ENCODE measurements at regions not wholly inside any gene's neighbourhood (a gene's known extent, or its start where the extent isn't known, plus 50 kb on each side); places are given as distances from the start of the nearest gene placed in this dataset.

DNA sequence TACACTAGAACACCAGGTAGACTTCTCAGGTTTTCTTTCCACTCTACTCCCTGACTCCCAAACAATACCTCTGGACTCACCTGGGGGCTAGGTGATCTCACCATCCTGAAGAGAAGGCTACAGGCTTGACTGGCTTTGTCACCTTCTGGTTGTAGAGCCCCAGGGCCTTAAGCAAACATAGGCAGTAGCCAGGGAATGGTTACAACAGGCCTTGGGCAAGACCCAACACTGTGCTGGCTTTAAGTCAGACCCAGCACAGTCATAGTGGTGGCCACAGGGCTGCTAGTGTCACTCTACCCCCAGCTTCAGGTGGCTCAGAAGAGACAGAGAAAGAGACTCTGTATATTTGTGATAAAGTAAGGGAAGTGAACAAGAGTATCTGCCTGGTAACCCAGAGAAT is 118.1 kb upstream of the EMCN start:
- Histone ChIP-seq H3K27me3 (no peaks in the 10 kb centered on the region), H3K9me2 (replicated peaks; ENCODE audit: insufficient read depth) (no peaks in the 10 kb centered on the region), H3K36me3 (replicated peaks; ENCODE audit: insufficient read depth, low read depth) (no peaks in the 10 kb centered on the region), H3K79me2 (no peaks in the 10 kb centered on the region), H2AFZ (no peak overlapping the region), H3K4me3 (no peak overlapping the region), H4K20me1 (ENCODE audit: insufficient read depth, poor library complexity, severe bottlenecking) (no peaks in the 10 kb centered on the region), H3K27ac (no peak overlapping the region), H3K4me2 (no peak overlapping the region), H3K9me3 (ENCODE audit: low read depth) (no peaks in the 10 kb centered on the region), H3K4me1 (ENCODE audit: insufficient read depth) (no peaks in the 10 kb centered on the region)
- no peak for DNase-seq (ENCODE audit: low spot score)
- no peak for TF ChIP-seq EZH2phosphoT487 (IDR thresholded peaks at IDR 0.05; ENCODE audit: low read depth, severe bottlenecking, unreplicated experiment)
- no peak for TF ChIP-seq EZH2 (IDR thresholded peaks at IDR 0.05; ENCODE audit: borderline replicate concordance)
- TF ChIP-seq, protein P1, sequence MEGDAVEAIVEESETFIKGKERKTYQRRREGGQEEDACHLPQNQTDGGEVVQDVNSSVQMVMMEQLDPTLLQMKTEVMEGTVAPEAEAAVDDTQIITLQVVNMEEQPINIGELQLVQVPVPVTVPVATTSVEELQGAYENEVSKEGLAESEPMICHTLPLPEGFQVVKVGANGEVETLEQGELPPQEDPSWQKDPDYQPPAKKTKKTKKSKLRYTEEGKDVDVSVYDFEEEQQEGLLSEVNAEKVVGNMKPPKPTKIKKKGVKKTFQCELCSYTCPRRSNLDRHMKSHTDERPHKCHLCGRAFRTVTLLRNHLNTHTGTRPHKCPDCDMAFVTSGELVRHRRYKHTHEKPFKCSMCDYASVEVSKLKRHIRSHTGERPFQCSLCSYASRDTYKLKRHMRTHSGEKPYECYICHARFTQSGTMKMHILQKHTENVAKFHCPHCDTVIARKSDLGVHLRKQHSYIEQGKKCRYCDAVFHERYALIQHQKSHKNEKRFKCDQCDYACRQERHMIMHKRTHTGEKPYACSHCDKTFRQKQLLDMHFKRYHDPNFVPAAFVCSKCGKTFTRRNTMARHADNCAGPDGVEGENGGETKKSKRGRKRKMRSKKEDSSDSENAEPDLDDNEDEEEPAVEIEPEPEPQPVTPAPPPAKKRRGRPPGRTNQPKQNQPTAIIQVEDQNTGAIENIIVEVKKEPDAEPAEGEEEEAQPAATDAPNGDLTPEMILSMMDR (IDR thresholded peaks at IDR 0.05; ENCODE audit: poor library complexity), result no peak

DNA sequence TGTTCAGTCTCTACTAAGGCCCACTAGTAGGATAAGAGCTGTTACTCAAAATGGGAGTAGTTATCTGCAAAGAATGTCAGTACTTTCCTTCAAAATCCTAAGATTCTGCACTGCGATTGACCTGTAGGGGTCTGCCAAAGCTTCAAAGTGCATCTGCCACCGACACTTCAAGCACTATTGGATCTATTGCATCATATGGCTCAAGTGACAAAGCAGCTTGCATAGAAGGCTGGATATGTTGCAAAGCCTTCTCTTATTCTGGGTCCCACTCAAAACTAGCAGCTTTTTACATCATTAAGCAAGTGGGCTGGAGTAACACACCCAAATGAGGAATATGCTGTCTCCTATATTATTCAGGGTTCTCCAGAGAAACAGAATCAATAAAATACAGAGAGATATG is 115.4 kb upstream of the EMCN start:
- no peak overlapping the region for H3K4me3 ChIP-seq
- no peaks in the 10 kb centered on the region for H3K9me2 ChIP-seq (replicated peaks; ENCODE audit: insufficient read depth)
- H3K36me3 ChIP-seq (replicated peaks; ENCODE audit: insufficient read depth, low read depth), result no peaks in the 10 kb centered on the region
- no peak overlapping the region for H3K27ac ChIP-seq
- no peaks in the 10 kb centered on the region for H3K79me2 ChIP-seq
- no peaks in the 10 kb centered on the region for H3K4me1 ChIP-seq (ENCODE audit: insufficient read depth)
- DNase-seq (ENCODE audit: low spot score), result no peak
- H4K20me1 ChIP-seq (ENCODE audit: insufficient read depth, poor library complexity, severe bottlenecking), result no peaks in the 10 kb centered on the region
- no peak overlapping the region for H2AFZ ChIP-seq
- 87% methylated on average over 2 of the region's 2 CpGs for WGBS (ENCODE audit: low lambda C conversion rate, missing lambda C conversion rate)
- no peaks in the 10 kb centered on the region for H3K27me3 ChIP-seq
- TF ChIP-seq EZH2 (IDR thresholded peaks at IDR 0.05; ENCODE audit: borderline replicate concordance) (no peak), EZH2phosphoT487 (IDR thresholded peaks at IDR 0.05; ENCODE audit: low read depth, severe bottlenecking, unreplicated experiment) (no peak)
- TF ChIP-seq, protein P1 (IDR thresholded peaks at IDR 0.05; ENCODE audit: poor library complexity), result no peak
- no peak overlapping the region for H3K4me2 ChIP-seq
- no peaks in the 10 kb centered on the region for H3K9me3 ChIP-seq (ENCODE audit: low read depth)

DNA sequence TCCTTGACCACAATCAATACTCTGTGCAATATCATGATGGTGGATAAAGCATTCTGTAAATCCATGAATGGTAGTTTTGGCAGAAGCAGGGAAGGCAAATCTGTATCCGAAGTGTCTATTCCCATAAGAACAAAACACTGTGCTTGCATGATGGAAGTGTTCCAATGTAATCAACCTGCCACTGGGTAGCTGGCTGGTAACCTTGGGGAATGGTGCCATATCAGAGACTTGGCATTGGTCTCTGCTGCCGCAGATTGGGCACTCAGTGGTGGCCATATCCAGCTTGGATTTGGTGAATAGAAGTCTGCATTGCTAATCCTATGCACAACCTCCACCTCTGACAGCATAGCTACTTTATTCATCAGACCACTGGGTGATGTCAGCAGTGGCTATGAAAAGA is 114.3 kb upstream of the EMCN start:
- WGBS (ENCODE audit: low lambda C conversion rate, missing lambda C conversion rate), result 96% methylated on average over 2 of the region's 2 CpGs
- H3K27ac ChIP-seq, result no peak overlapping the region
- H3K9me2 ChIP-seq (replicated peaks; ENCODE audit: insufficient read depth), result no peaks in the 10 kb centered on the region
- no peaks in the 10 kb centered on the region for H3K9me3 ChIP-seq (ENCODE audit: low read depth)
- H3K4me1 ChIP-seq (ENCODE audit: insufficient read depth), result no peaks in the 10 kb centered on the region
- TF ChIP-seq EZH2phosphoT487 (IDR thresholded peaks at IDR 0.05; ENCODE audit: low read depth, severe bottlenecking, unreplicated experiment) (no peak), EZH2 (IDR thresholded peaks at IDR 0.05; ENCODE audit: borderline replicate concordance) (no peak)
- TF ChIP-seq, protein P1 (IDR thresholded peaks at IDR 0.05; ENCODE audit: poor library complexity), result no peak
- no peak overlapping the region for H2AFZ ChIP-seq
- H3K27me3 ChIP-seq, result no peaks in the 10 kb centered on the region
- H4K20me1 ChIP-seq (ENCODE audit: insufficient read depth, poor library complexity, severe bottlenecking), result no peaks in the 10 kb centered on the region
- no peaks in the 10 kb centered on the region for H3K79me2 ChIP-seq
- H3K4me3 ChIP-seq, result no peak overlapping the region
- DNase-seq (ENCODE audit: low spot score), result no peak
- H3K36me3 ChIP-seq (replicated peaks; ENCODE audit: insufficient read depth, low read depth), result no peaks in the 10 kb centered on the region
- H3K4me2 ChIP-seq, result no peak overlapping the region
